ENCODE measurements at regions not wholly inside any gene's neighbourhood (a gene's known extent, or its start where the extent isn't known, plus 50 kb on each side); places are given as distances from the start of the nearest gene placed in this dataset.
"Not testable (repeated sequence)": the region's sequence is repeated elsewhere in the genome, so short reads cannot be mapped to it uniquely, and the experiment has no call there.

- no peak for TF ChIP-seq CTCF (IDR thresholded peaks at IDR 0.05; ENCODE audit: low read depth, low read length)
Observed at GRCh38 chr13:56558698-56559320, 581.9 kb upstream of the PRR20A start.

GRCh38 chr13:56561327-56561726 lies 579.4 kb upstream of the PRR20A start:
- TF ChIP-seq CTCF (IDR thresholded peaks at IDR 0.05; ENCODE audit: low read depth, low read length) = no peak
- DNase-seq (ENCODE audit: low read depth in 2 of 2) = no peak
- H3K4me3 ChIP-seq (replicated peaks in 1 of 2; ENCODE audit: low read depth in 2 of 2, low read length in 2 of 2) = no peak overlapping the region

More at GRCh38 chr13:56558698-56559320, 581.9 kb upstream of the PRR20A start:
- DNase-seq (ENCODE audit: low read depth in 2 of 2) = no peak
- no peak overlapping the region for H3K4me3 ChIP-seq (replicated peaks in 1 of 2; ENCODE audit: low read depth in 2 of 2, low read length in 2 of 2)

GRCh38 chr13:56563663-56564062 lies 577.1 kb upstream of the PRR20A start:
- DNase-seq (ENCODE audit: low read depth in 2 of 2) = no peak

GRCh38 chr13:56586976-56587375 lies 553.7 kb upstream of the PRR20A start:
- no peak overlapping the region for H3K4me3 ChIP-seq (replicated peaks in 1 of 2; ENCODE audit: low read depth in 2 of 2, low read length in 2 of 2)
- no peak for DNase-seq (ENCODE audit: low read depth in 2 of 2)
- TF ChIP-seq CTCF (IDR thresholded peaks at IDR 0.05; ENCODE audit: low read depth, low read length) = no peak

More at GRCh38 chr13:56563663-56564062, 577.1 kb upstream of the PRR20A start:
- no peak for TF ChIP-seq CTCF (IDR thresholded peaks at IDR 0.05; ENCODE audit: low read depth, low read length)
- H3K4me3 ChIP-seq (replicated peaks in 1 of 2; ENCODE audit: low read depth in 2 of 2, low read length in 2 of 2) = no peak overlapping the region

- TF ChIP-seq CTCF (IDR thresholded peaks at IDR 0.05; ENCODE audit: low read depth, low read length) = no peak
- H3K4me3 ChIP-seq (replicated peaks in 1 of 2; ENCODE audit: low read depth in 2 of 2, low read length in 2 of 2) = no peak overlapping the region
- DNase-seq (ENCODE audit: low read depth in 2 of 2) = no peak
Observed at GRCh38 chr13:56615572-56615971, 525.1 kb upstream of the PRR20A start.

GRCh38 chr13:56622840-56623239 lies 517.9 kb upstream of the PRR20A start:
- TF ChIP-seq CTCF (IDR thresholded peaks at IDR 0.05; ENCODE audit: low read depth, low read length) = no peak
- no peak for DNase-seq (ENCODE audit: low read depth in 2 of 2)
- H3K4me3 ChIP-seq (replicated peaks in 1 of 2; ENCODE audit: low read depth in 2 of 2, low read length in 2 of 2) = no peak overlapping the region

GRCh38 chr13:56628886-56629285 lies 511.8 kb upstream of the PRR20A start:
- not testable (repeated sequence) for DNase-seq (ENCODE audit: low read depth in 2 of 2); H3K4me3 ChIP-seq (replicated peaks in 1 of 2; ENCODE audit: low read depth in 2 of 2, low read length in 2 of 2)

GRCh38 chr13:56631060-56631459 lies 509.7 kb upstream of the PRR20A start:
- DNase-seq (ENCODE audit: low read depth in 2 of 2) = not testable (repeated sequence)

More at GRCh38 chr13:56631060-56631459, 509.7 kb upstream of the PRR20A start:
- not testable (repeated sequence) for H3K4me3 ChIP-seq (replicated peaks in 1 of 2; ENCODE audit: low read depth in 2 of 2, low read length in 2 of 2)

Data from cardiac fibroblast (primary cell).